Activated CD8-positive, alpha-beta memory T cell treated with anti-CD3 and anti-CD28 coated beads for 24 hours (primary cell): ENCODE measurements at regions not wholly inside any gene's neighbourhood (a gene's known extent, or its start where the extent isn't known, plus 50 kb on each side); places are given as distances from the start of the nearest gene placed in this dataset.

ENCODE experiments used
- DNase-seq: peaks from one replicate; pipeline ENCODE4 v3.0.0-alpha.2; 2020

DNA sequence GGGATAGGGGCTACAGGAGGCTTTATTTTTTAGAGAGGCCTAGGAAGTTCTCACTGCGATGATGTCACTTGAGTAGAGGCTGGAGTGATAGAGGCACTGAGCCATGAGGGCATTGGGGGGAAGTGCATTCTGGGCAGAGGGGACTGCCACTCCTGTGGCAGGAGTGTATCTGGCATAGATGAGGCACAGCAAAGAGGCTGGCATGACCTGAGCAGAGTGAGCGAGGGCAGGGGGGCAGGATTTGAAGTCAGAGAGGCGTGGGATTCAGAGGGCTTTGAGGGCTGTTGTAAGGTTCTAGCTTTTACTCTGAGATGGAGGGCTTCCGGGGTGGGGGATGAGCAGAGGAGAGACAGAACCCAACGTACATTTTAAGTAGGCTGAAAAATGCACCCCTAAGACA, 91.9 kb upstream of the SH3PXD2B start:
- DNase-seq, result no peak

DNA sequence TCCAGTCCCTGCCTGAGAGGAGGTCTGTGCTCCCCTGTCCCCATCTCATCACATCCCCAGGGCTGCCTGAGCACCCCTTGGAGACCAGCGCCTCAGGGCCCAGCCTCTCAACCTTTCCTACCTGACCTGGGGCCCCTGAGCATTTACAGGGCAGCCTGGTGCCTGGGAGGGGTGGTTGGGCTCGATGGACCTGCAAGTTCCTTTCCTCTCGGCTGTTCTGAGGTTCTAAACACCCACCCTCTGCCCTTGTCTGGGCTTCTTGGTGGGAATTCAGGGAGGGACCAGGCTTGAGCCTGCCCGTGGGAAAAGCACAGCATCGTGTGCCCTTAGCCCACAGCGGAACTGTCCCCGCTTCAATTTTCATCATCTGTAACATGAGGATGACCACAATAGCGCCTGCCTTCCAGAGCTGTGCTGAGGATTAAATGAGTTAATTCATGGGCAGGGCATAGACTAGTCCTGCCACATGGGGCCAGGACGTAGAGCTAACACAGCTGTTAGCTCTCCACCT, 91.0 kb upstream of the SH3PXD2B start:
- no peak for DNase-seq

DNA sequence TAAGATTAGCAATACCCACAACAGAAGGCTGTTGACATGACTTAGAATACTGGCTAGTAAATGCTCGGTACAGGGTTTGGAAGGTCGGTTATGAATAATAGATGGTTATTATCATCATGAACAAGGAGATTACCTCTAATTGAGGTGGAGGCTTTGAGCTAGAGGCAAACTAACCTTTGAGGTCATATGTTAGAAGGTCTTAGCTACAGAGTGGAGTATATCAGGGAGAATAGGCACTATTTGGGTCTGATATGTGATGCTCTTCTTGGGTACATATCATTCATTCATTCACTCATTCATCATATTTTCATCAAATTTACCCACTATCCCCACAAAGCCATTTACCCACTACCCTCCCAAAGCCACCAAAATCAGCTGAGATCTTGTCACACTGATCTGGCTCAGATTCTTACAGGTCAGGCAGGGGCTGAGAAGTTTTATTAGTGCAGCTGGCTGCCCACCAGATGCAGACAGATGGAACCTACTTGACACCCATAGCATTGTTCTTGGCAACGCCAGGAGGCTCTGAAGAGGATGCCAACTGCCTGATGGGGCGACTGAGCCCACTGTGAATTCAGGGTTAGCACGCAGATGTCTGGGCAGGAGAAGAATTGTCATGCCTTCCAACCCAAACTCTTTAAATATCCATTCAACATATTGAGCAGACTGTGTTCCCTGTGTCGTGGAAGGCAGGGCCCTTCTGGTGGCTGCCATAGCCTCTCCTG, 90.2 kb upstream of the SH3PXD2B start:
- no peak for DNase-seq

DNA sequence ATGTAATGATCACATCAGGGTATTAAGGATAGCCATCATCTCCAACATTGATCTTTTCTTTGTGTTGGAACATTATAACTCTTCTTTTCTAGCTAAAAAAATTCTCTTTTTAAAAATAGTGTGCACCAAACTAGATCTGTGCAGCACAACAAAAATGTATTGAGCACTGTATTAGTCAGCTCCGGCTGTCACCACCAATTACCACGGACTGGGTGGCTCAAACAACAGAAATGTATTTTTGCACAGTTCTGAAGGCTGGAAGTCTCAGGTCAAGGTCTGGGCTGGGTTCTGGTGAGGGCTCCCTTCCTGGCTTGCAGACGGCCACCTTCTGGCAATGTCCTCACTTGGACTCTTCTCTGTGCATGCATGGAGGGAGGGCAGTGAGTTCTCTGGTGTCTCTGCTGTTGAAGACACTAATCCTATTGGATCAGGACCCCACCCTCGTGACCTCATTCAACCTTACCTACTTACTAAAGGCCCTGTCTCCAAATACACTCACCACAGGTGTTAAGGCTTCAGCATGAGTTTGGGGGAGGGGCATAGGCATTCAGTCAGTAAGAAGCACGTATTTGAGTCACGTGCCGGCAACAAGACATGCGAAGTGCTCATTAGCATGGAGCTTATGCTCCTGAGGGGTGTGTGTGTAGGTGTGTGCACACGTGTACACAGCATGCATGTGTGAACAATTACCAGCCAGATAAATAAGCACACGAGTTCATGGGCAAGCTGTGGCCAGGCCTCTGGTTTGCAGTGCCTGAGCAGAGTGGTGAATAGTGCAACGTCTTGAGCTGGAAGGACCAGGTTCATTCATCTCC, 89.4 kb upstream of the SH3PXD2B start:
- peak; percentile 40 for DNase-seq

DNA sequence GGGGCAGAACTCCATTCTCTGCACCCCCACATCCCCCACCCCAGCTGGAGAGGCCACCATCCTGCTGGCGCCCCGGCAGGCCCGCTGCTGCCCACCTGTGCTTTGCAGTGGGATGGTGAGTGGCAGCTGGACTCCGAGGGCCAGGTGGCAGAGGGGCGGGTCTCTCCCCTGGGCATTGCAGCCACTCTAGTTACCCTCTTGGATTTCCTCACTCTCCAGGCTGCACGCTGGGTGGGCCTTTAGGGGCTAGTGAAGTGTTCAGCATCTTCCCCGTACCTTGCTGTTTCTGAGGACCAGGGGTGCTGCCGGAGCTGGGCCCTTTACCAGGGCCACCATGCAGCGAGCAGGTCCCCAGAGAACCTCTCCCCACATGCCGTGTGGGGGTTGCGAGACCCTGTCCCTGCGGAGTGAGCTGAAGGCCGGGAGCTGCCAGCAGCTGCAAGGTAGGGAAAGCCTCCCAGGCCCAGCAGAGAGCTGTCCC, 88.4 kb upstream of the SH3PXD2B start:
- DNase-seq, result peak; percentile 21

DNA sequence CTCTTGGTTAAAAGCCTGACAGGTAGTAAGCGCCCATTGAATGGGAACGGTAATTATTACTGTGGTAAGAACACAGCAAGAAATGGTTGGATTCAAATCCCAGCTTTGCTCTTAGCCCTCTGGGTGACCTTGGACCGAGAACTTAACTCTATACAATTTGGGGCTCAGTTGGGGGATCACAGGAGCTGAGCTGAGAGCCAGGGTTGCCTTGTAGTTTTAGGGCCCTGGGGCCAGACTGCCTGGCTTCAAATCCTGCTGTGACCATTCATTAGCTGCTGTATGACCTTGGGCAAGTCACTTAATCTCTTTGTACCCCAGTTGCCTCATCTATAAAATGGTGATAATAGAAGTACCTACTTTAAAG, 87.4 kb upstream of the SH3PXD2B start:
- peak; percentile 9 for DNase-seq

DNA sequence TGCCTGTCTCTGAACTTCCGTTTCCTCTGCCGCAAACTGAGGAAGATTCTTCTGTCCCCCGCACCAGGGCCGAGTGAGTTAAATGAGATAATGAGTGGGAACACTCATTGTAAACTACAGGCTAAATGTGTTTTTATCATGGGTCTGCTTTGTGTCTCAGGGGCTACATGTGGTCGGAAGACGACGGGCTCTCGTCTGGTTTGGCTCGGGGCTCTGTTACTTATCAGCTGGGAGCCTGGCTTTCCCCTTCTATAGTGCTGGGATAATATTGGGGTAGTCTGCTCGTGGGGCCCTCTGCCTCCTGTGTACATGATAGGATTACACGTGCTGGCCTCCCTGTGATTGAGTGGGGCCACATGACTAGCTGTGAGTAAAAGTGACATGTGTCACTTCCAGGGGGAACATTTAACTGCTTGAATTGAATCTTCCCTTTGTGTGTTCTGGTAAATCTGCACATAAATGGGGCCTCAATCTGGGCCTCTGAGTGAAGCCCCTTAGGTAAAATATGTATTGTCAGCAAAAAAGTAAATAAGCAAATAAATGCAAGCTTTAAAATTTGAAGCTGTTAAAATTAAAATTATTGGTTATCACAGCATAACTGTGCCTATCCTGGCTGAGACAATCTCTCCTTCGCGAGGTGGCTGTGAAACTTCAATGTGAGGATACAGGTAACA, 86.9 kb upstream of the SH3PXD2B start:
- DNase-seq, result peak; percentile 7

DNA sequence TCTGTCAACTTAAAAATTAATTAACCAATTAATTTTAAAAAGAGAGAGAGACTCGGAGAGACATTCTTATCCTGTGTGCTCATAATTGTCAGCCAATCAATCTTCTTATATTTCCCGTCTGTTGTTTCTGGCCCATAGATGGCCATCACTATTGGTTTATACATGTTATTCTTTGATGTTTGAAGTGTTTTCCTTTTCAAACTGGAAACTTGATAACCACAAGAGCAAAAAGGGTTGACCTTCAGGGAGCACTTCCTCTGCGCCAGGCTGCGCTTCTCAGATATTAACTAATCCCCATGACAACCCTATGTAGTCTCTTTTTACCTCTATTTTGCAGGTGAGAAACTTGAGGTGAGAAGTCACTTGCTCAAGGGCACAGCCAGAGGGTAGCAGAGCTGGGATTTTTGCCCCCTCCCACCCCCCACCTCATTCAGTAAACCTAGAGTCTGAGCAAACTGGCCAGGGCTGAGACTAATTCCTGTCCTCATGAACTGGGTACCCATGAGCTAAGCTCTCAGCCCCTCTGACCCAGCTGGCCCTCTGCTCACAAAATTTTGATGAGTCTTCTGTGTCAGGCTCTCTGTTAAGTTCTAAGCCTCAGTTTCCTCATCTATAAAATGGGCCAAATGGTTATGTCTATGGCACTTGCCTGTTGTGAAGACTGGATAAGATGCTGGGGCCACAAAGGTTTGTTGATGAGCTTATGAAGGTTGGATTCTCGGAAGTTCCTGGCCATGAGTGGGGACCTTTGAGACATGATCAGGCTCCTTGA, 86.0 kb upstream of the SH3PXD2B start:
- peak; percentile 13 for DNase-seq

DNA sequence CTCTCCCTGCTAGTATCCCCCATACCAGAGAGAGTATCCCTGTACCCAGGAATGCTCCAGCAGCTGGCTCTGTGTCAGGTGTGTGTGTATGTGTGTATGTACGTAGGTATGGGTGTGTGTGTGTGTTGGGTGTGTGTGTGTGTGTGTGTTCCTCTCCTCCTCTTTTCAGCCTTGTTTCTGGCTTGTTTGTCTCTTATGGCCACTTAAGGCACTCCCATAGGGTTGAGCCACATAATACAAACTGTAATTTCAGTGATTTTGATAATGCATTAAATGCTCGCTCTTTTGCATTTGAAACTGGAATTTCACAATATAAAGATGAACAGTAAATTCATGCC, 80.8 kb upstream of the SH3PXD2B start:
- no peak for DNase-seq

DNA sequence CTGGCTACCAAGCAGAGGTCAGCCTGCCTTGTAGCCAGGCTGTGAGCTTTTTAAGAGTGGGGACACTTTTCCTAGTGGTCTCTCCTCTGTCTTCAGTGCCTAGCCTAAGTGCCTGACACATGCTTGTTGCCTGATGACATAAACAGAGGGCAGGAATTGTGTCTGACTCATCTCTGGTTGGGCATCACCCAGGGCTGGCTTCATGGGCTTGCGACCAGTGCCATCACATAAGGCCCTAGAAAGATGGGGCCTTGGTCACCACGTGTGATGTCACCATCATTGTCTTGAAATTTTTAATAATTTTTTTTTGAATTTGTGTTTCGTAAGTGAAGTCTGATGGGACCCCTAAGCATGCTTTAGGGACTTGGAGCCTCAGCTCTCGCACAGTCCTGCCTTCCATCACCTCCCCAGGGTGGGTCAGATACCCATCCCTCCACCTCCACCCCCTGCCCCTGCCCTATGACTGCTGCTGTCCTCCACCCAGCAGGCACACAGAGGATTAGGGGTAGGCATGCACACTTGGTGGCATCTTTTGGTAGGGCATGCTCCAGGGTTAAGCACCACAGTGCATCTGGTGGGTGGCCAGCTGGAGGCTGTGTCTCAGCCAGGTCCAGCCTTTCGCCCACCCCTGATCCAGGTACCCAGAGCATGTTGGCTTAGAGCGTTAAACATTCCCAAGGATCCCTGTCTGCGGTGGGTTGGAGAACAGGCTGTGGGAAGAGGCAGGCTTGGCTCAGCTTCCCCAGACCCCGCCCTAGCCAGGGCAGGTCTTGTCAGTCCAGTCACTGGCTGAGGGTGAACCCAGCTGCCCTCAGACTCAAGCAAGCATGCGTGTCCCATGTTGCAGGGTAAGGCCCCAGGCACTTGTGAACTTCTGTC, 80.1 kb upstream of the SH3PXD2B start:
- DNase-seq, result peak; percentile 44

DNA sequence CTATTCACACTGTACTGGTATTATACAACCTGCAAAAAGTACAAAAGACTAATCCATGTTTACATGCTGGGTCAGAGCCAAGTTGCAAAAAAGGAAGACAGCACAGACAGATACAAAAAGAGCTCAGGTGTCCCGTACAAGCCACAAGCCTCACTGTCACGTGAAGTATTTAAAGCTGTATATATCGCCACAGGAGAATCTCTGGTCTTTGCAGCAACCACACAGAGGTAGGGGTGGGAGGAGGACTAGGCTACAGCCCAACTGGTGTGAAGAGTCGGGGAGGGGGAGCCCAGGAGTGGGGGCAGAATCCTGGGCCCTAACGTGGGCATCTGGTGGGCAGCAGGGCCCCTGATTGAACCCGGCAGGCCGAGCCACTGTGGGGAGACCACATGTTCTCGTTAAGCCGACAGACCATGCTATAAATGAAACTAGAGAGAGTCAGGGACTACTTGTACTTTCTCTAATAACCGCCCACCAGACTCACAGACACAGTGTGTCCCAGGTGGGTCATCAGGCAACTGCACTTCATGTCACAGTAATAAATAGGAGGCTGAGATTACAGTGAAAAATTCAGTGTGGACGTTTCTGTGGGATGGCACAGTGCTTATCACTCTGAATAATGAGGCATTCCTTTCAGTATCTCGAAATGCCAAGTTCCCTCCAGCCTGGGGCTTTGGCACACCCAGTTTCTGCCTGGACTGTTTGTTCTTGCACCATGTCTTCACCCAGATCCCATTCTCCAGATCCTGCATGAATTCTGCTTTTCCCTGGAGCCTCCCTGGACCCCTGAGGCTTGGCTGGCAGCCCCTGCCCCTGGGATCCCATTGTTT, 79.3 kb upstream of the SH3PXD2B start:
- peak; percentile 50 for DNase-seq

DNA sequence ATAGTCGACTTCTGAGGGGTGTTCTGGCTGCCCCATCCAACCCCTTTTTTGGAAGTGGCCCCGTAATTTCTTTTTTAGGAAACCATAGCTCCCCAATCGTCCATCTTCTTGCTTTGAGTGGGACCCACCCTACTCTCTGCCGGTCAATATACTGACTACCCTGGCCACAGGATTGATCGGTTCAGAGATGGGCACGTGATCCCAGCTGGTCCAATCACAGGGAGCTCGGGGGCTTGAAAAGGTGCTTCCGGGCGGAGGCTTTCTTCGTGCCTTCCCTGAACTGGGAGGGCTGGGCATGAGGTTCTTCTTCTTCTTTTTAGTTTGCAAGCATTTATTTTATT, 78.7 kb upstream of the SH3PXD2B start:
- peak; percentile 28 for DNase-seq

DNA sequence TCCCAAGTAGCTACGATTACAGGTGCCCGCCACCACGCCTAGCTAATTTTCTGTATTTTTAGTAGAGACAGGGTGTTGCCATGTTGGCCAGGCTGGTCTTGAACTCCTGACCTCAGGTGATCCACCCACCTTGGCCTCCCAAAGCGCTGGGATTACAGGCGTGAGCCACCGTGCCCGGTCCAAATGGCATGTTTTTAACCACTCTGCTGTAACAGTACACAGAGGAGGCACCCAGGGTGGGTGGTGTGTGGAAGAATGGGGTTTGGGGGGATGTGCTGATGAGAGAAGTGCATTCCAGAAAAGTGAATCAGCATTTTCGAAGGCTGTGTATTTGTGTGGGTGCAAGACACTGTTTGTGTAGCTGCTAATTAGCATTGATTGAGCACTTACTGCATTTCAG, 78.1 kb upstream of the SH3PXD2B start:
- peak; percentile 28 for DNase-seq

DNA sequence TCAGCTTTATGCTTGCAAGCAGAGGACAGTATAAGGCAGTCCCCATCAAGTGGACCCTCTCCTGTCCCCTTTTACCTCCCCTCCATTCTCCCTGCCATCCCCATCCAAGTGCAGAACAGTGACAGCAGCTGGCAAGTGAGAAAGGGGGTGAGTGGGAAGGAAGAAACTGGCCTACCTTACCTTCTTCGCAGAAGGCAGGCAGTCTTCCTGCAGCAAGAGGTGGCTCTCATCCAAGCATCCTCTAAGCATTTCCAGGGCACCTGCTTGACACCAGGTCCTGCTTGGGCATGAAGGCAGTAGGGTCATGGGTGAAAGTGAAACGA, 77.3 kb upstream of the SH3PXD2B start:
- DNase-seq, result peak; percentile 52

DNA sequence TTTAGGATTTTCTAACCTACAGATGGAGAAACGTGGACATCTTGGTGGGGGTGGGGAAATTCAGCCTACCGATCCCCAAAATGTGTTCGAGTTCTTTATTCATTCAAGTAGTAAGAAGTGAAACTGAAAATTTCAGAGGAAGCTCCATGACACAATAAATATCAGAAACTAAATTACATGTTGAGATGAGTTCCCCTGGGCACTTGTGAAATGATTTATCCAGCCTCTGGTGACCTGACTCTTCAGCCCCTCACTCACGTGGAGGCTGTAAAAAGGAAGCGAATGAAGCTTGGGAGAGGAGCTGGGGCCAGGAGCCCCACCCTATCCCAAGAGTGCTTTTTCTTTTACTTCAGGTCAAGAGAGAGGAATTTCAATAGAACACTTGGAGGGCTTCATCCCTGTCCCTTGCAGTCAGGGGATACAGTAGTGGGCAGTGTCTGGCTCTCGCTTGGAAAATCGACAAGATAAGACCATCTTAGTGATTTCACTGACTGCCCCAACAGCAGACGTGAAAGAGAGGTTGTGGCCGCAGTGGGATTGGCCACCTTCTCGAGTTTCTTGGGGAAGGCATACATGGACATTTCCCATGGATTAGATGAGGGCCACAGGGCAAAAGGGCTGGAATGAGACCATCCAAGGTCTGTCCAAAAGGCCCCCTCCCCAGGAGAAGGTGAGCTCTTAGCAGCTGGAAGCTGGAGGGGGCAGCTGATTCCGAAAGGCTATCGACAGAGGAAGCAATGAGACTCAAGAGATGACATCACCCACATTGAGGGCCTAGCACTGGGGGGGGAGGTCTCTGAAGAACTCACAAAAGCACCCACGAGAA, 76.8 kb upstream of the SH3PXD2B start:
- peak; percentile 19 for DNase-seq

DNA sequence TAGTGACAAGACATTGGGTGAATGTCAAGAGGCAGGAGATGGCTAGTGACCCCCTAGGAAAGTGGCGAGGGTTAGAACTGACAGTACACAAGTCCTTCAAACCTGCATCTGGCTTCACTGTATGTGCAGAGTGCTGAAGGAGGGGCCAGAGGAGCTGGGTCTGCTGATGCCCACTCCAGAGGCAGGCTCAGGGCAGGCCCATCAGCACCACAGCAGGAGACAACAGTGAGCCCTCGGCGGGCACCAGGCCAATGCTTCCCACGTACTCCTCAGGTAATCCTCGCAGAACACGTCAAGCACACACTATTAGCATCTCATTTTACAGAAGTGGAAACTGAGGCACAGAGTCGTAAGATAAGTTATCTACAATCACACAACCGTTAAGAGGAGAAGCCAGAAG, 76.1 kb upstream of the SH3PXD2B start:
- DNase-seq, result peak; percentile 41

DNA sequence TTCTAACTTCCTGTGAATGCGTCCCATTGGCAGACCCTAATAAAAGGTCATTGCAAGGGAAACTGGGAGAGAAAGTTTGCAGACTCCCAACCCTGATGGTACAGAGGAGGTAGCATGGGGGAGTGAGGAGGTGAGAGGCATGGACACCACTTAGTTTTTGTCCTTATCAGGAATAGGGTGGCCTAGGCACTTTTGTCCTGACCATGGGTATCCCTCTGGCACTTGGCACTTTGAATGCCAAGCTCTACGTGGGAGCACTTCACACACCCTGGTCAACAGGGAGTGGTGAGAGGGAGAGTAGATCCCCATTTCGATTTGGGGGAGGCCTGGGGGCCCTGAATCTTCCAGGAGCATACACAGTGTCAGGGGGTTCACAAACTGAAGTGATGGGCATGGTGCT, 75.6 kb upstream of the SH3PXD2B start:
- peak; percentile 45 for DNase-seq

DNA sequence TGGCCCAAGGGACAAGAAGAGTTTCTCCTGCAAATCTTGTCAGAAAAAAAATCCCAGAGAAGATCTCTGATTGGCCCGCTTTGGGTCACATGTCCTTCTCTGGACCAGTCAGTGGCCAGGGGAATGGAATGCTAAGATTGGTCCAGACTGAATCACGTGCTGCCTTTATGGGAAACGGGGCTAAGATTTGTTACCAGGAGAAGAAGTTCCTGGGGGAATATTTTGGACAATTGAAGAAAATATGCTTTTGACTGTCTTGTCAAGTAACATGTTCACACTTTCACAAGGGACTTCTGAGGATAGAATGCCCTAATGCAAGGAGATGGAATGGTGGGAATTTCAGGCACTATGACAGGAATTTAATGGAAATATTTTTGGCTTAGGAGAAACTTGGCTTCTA, 74.1 kb upstream of the SH3PXD2B start:
- DNase-seq, result no peak

DNA sequence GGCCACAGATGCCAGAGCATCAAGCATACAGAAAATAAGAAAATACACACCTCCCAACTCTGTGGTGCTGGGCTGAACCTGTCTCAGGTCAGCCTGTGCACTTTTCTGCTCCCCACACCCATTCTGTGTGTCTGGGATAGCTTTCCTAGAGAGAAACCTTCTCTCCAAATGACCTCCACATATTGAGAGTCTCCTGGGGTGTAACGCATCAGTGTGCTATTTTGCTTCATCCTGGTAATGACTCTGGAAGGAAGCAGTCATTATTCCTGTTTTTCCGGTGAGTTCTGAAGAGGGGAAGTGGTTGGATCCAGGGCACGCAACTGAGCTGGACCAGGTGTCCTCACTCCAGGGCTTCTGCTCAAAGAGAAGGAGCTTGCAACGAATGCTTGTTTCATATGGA, 73.2 kb upstream of the SH3PXD2B start:
- DNase-seq, result peak; percentile 13

DNA sequence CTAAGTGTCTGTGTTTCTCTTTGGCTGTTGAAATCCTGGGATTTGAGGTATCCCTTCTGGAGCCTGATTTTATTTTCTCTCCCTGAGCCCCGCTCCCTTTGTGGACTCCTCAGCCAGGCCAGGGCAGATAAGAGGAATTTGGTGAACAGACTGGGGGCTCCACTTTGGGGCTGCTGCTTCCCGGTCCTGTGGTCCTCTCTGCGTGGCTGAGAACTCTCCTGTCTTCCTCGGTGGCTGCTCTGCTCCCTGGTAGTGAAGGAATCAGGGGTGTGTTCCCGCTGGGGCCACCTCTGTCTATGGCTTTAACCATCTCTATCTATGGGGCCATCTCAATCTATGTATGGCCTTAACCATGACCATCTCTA, 71.7 kb upstream of the SH3PXD2B start:
- no peak for DNase-seq
